GM12872 (cell line): ENCODE measurements at regions not wholly inside any gene's neighbourhood (a gene's known extent, or its start where the extent isn't known, plus 50 kb on each side); places are given as distances from the start of the nearest gene placed in this dataset.

Source experiments
- TF ChIP-seq, protein P1 (sequence below): IDR thresholded peaks from 3 replicates; pipeline ENCODE4 v1.5.1; 2011; ENCODE audit warnings: low read depth, mild to moderate bottlenecking, low read length, moderate library complexity; ENCODE audit not compliant: insufficient read depth

- TF ChIP-seq, protein P1, sequence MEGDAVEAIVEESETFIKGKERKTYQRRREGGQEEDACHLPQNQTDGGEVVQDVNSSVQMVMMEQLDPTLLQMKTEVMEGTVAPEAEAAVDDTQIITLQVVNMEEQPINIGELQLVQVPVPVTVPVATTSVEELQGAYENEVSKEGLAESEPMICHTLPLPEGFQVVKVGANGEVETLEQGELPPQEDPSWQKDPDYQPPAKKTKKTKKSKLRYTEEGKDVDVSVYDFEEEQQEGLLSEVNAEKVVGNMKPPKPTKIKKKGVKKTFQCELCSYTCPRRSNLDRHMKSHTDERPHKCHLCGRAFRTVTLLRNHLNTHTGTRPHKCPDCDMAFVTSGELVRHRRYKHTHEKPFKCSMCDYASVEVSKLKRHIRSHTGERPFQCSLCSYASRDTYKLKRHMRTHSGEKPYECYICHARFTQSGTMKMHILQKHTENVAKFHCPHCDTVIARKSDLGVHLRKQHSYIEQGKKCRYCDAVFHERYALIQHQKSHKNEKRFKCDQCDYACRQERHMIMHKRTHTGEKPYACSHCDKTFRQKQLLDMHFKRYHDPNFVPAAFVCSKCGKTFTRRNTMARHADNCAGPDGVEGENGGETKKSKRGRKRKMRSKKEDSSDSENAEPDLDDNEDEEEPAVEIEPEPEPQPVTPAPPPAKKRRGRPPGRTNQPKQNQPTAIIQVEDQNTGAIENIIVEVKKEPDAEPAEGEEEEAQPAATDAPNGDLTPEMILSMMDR: no peak
These were observed 1262.5 kb downstream of the EFNB2 start for GRCh38 chr13:105272660-105273631.

GRCh38 chr13:105266615-105267014 is 1268.8 kb downstream of the EFNB2 start:
- TF ChIP-seq, protein P1: no peak

GRCh38 chr13:105262579-105262978 is 1272.9 kb downstream of the EFNB2 start:
- TF ChIP-seq, protein P1: no peak

- TF ChIP-seq, protein P1: no peak
These were observed 1276.0 kb downstream of the EFNB2 start for GRCh38 chr13:105259426-105259825.

DNA sequence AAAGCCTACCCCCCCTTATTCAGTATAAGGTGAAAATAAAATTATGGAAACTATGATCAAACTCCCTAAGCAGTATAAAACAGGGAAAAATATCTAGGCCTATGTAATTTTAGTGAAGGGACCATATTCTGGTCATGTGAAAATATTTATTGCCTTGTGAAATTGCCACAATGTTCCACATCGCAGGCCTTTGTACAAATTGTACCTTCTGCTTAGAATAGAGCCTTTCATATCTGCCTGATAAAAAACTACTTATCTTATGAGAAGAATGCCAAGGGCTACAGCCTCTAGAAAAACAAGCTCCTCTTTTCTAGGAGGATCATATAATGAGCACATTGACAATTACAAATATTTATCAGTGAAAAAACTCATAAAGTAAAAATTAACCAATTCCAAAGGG is 1280.0 kb downstream of the EFNB2 start:
- TF ChIP-seq, protein P1: no peak

GRCh38 chr13:105251293-105251692 is 1284.2 kb downstream of the EFNB2 start:
- TF ChIP-seq, protein P1: no peak

GRCh38 chr13:105247830-105248229 is 1287.6 kb downstream of the EFNB2 start:
- TF ChIP-seq, protein P1: no peak
